ENCODE measurements at regions not wholly inside any gene's neighbourhood (a gene's known extent, or its start where the extent isn't known, plus 50 kb on each side); places are given as distances from the start of the nearest gene placed in this dataset.

DNA sequence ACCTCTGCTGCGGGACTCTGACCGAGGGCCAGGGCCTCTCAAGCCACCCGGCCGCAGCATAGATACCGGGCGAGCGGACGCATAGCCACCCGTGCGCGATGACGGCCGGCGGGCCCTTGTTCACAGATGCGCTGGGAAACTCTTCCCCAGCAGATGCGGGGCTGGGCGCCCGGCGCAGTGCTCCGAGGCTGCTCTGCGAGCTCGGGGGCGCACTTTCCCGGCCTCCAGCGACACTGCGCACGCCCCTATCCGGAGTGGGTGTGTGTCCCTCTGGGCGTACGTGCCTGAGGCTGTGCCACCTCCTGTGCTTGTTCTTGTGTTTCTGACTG, 104.7 kb upstream of the E2F8 start:
- no peak for TF ChIP-seq POLR2A (IDR thresholded peaks at IDR 0.05)
- TF ChIP-seq, protein P1, sequence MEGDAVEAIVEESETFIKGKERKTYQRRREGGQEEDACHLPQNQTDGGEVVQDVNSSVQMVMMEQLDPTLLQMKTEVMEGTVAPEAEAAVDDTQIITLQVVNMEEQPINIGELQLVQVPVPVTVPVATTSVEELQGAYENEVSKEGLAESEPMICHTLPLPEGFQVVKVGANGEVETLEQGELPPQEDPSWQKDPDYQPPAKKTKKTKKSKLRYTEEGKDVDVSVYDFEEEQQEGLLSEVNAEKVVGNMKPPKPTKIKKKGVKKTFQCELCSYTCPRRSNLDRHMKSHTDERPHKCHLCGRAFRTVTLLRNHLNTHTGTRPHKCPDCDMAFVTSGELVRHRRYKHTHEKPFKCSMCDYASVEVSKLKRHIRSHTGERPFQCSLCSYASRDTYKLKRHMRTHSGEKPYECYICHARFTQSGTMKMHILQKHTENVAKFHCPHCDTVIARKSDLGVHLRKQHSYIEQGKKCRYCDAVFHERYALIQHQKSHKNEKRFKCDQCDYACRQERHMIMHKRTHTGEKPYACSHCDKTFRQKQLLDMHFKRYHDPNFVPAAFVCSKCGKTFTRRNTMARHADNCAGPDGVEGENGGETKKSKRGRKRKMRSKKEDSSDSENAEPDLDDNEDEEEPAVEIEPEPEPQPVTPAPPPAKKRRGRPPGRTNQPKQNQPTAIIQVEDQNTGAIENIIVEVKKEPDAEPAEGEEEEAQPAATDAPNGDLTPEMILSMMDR (IDR thresholded peaks at IDR 0.05): no peak
- TF ChIP-seq EP300 (IDR thresholded peaks at IDR 0.05): no peak

Measured in upper lobe of left lung (tissue), 4 donors.